ENCODE measurements at regions not wholly inside any gene's neighbourhood (a gene's known extent, or its start where the extent isn't known, plus 50 kb on each side); places are given as distances from the start of the nearest gene placed in this dataset.

DNA sequence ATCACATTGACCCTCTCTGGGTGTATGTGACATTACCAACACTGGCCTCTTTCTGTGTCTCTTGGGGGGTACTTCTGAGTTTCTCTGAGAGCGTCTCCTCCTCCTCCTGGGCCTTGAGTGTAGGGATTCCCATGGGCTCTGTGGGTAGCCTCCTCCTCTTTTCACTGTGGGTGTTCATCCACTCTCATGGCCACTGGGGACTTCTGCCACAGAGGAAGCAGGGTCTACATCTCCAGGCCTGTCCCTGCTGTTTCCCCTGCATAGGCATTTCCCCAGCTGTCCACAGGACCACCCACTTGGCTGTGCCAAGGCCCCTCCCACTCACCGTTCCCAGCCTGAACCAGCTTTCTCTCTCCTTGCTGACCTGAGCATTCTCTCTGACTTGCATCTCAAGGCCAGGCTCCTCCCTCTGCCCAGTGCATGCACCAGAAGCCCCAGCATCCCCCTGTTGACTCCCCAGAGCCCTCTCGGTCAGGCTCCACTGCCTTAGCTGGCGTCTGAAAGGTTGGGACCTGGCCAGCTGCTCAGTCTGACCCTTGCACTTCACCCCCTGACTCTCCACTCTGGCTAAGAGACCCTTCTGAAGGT lies 487.6 kb downstream of the GLRX3 start:
- DNase-seq (ENCODE audit: low spot score), result no peak

DNA sequence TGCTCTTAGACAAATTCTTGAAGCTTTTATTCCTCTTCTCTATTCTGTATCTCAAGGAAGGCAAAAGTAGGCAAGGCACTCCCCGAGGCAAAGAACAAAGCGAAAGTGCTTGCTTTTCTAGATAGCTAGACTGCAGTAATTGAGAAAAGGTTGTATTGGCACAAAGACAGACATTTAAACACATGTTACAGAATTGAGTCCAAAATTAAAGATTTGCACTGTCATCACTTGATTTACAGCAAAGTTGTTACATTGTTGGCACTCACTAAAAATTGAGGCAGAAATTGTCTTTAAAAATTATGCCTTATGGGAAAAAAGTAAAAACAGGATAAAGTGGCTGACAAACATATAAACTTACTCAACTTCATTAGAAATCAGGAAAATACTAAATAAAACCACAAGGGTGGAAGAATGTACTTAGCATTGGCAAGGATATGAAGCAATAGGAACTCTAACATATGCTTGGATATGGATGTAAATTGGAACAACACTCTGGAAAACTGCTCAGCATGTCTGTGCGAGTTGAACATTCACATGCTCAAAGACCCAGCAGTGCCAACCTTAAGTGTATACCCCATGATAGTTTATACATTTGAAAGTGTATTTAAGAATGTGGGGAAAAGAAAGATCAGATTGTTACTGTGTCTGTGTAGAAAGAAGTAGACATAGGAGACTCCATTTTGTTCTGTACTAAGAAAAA lies 491.3 kb downstream of the GLRX3 start:
- no peak for DNase-seq (ENCODE audit: low spot score)

DNA sequence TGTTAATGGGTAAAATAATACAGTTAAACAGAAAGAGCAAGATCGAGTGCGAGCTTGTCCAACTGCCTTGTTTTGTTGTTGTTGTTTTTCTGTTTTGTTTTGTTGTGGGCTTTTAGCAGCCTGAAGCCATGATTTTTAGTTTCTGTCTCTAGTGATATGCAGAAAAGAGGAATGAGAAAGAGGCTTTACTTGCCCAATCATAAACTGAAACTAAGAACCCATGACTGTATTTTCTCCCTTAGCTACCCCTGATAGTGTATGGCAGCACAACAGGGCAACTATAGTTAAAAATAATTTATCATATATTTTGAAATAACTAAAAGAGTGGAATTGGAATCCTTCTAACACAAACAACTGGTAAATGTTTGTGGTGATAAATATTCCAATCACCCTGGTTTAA lies 493.9 kb downstream of the GLRX3 start:
- DNase-seq (ENCODE audit: low spot score), result no peak

DNA sequence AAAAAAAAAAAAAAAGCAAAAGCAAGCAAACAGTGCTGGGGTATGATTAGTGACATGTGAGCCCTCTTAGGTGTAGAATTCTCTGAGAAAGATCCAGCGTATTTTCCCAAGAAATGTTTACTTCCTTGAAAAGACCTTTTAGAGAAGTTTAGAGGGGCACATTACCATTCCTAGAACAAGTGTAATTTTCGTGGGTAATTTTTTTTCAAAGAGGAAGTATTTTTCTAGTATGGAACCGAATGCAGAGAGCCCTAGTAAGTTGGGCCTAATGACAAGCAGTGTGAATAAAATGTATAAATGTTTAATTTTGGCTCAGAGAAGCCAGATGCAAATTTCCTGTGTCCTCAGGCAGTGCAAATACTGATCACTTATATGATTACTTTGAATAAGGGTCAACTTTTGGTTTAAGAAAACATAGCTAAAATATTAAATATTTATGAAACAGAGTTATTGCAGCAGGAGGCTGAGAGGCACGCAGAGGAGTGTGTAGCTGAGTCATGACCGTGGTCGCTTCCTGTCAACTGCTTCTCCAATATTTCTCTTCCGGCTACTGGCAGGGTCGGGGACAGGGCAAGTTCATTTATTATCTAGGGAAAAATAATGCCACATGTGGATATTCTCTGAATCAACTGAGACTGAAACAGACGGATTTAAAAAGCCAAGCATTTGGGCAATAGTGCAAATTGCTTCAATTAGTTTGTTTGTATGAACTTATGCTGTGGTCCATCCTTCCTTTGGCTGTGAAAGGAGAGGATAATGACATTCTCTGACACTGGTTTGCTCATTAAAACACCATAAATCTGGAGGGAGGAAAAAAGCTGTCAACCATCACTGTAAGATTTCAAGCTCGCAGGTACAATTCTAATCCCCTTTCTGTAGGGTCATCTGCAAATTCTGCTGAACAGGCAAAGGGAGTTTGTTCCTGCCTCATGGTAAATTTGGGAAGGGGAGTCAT lies 495.2 kb downstream of the GLRX3 start:
- DNase-seq (ENCODE audit: low spot score), result no peak

DNA sequence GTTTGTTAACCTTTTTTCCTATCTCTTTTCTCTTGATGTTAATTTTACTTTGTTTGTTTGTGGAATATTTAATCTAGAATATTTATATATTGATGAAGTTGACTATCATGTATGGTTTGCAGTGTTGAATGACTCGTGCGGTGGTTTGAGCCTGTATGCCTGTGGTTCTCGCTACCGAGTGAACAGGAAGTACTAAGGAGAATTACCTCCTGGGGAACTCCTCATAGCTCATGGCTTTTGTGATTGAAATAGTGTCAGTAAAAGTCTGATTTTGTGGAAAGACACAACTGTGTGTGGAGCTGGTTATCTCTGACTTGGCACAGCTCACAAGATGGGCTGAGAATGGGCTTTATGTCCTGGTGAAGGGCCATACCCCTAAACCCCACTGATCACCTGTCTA lies 498.6 kb downstream of the GLRX3 start:
- DNase-seq (ENCODE audit: low spot score), result no peak

DNA sequence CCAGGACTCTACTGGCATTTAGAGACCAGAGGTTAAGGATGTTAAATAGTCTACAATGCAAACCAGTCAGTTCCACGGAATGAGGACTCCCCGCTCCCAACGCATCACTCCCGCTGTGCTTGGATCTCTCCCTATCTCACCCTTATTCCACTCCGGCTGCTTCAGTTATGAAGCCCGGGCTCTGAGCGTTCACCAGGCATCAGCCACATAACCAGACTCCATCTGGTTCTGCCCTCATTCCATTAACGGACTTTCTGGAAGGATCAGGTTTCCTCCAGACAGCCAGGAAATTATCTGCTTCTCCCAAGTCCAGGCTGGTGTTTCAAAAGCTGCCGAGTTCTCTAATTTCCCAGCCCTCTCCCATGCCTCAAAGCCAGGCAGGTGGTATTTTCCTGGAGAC lies 499.3 kb downstream of the GLRX3 start:
- DNase-seq (ENCODE audit: low spot score), result no peak

DNA sequence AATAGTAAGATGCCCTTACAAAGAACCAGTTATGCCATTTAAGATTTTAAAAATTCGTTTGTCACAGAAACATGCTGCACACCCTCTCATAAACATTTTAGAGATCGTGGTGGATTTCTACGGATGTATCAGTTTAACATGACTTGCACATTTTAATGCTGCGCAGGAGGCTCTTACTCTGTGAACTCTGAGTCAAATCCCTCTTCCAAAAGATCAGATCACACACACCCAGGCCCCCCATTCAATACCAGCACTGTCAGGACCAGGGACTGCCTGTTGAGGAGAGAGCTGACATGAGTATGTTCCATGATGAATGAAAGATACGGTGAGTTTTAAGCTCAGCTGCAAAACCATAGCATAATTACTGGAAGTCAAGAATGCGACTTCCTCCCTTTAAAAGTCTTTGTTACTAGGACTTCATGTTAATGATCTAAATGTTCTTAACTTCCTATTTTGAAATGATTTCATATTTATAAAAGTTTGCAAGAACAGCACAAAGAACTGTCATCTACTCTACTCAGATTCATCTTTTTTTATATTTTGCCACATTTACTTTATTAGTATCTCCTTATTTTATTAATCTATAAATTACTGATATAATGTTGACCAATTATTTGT lies 500.2 kb downstream of the GLRX3 start:
- no peak for DNase-seq (ENCODE audit: low spot score)

DNA sequence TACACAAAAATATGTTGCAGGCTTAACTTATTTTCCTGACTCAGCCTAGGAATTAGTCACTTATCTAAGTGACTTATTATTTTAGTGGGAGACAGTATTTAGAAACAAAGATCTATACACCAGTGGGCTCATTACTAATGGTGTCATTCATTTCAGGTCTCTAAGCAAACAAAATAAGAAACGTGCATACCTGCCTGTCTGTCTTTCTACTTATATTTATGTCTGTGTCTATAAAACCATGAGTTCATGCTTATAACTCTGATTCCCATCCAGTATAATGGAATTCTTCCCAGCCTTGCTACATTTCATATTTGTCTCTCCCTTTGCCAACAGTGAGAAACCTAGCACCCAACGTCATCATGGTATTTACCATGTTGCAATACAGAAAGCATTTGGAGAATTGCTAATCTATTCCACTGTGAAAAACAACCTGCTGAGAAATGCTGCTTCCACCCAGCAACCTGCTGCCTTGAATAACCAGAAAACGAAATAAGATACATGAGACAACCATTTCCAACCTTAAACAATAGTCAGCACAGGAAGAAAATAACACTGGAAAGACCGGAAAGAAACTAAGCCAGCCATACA lies 501.0 kb downstream of the GLRX3 start:
- no peak for DNase-seq (ENCODE audit: low spot score)

DNA sequence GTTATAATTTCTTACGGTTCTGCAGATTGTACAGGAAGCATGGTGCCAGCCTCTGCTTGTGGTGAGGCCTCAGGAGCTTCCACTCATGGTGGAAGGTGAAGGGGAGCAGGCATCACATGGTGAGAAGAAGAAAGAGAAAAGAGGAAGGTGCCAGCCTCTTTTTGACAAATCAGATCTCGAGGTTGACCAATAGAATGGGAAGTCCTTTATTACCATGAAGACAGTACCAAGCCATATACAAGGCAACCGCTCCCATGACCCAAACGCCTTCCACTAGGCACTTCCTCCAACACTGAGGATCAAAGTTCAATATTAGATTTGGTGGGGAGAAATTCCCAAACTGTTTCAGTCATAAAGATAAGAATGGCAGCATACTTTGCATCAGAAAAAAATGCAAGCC lies 502.8 kb downstream of the GLRX3 start:
- no peak for DNase-seq (ENCODE audit: low spot score)

DNA sequence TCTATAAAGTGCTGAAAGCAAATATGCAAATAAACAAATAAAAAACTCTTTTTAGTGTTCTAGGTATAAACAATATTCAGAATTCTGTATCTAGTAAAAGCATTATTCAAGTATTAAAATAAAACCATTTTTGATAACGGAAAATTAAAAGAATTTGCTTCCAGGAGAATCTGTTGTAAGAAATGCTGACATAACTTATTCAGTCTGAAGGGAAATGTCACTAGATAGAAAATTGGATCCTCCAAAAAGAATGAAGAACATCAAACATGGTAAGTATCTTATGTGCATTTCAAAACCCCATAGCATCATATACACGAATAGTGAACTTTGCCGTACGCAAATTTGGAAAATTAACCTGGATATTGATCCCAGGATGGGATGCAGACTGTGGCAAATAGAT lies 506.7 kb downstream of the GLRX3 start:
- no peak for DNase-seq (ENCODE audit: low spot score)

DNA sequence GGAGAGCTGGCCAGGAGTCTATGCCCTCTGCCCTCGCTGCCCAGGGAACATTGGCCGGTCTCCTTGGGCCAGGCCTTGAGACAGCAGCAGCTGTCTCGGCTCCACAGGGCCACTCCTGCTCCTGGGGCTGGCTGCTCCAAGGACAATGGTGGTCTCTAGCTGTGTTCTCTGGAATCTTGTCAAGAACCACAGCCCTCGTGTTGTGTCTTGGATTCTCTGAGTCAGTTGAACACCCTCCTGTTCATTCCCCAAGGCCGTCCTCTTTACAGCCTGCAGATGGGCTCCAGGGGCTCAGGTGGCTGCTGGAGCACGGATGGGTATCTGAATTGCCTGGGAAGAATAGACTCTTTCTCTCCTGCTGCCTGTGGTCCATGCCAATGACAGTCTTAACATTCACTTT lies 511.1 kb downstream of the GLRX3 start:
- DNase-seq (ENCODE audit: low spot score), result no peak

DNA sequence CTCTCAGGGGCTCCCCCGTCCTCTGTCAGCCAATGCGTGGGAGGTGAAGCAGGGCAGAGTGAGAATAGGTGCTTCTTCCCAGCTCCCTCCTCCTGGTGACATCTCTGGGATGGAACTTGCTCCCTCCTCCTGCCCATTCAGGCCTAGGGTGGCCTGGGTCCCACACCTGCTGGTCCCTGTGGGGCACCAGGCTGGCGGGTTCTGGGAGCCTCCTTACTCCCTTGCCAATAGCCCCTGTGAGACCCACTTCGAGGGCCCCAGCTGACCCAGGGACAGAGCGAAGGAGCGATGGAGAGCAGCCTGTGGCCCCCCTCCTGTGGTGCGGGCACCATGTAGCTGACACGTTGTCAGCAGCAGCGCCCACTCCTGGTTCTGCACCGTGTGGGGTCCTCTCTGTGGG lies 512.6 kb downstream of the GLRX3 start:
- no peak for DNase-seq (ENCODE audit: low spot score)

DNA sequence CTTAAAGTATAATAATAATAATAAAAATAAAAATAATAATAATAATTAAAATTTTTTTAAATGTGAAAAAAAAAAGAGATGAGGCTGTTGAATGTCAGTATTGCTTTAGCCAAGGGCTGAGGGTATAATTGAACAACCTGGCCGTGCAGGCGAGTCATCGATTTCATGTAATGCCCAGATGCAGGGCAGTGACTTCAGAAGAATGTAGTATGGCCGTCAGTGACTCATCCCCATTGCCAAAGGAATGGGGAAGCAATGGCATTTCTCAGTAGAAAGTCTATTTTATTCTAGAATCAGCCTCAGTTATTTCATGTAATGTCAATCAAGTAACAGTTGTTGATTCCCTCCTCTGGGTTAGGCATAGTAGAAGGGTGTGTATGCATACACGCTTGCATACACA lies 516.4 kb downstream of the GLRX3 start:
- DNase-seq (ENCODE audit: low spot score), result no peak

DNA sequence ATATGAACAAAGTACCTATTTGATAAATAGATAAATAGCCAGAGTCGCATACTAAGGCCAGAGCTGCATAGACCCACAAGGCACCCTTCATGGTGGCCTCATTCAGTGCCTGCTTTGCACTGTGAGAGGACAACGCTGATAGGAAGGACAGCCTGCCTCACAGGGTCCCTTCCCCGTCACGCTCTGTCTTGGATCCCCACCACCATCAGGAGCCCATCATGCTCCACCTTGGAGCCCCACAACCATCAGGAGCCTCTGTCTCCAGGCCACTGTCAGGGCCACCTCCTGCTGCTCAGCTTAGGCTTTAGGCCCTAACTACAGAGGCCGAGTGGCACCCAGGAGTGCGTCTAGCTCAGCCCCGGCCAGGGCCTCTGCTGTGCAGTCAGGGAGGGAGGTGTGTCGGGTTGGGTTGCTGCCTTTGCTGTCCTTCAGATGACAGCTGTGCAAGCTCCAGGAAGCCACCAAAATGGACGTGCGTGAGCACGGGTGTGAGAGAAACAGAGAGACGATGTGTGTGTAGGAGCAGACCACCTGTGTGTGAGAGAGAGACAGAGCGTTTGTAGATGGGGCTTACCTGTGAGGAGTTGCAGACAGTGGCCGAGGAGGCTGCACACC lies 516.9 kb downstream of the GLRX3 start:
- no peak for DNase-seq (ENCODE audit: low spot score)

DNA sequence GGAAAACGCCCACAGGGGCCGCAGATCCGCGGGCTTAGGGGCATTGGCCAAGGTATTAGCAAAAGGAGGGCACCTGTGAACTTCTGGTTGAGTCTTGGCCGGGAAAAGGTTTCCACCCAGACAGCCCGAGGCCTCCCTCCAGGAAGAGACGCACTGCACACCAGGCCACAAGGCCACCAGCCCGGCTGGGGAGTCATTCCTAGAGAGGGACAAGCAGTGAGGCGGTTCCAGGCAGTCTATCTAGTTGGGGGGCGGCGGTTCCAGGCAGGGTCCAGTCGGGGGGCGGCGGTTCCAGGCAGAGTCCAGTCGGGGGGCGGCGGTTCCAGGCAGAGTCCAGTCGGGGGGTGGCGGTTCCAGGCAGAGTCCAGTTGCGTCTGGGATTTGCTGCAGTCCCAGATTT lies 518.5 kb downstream of the GLRX3 start:
- no peak for DNase-seq (ENCODE audit: low spot score)

DNA sequence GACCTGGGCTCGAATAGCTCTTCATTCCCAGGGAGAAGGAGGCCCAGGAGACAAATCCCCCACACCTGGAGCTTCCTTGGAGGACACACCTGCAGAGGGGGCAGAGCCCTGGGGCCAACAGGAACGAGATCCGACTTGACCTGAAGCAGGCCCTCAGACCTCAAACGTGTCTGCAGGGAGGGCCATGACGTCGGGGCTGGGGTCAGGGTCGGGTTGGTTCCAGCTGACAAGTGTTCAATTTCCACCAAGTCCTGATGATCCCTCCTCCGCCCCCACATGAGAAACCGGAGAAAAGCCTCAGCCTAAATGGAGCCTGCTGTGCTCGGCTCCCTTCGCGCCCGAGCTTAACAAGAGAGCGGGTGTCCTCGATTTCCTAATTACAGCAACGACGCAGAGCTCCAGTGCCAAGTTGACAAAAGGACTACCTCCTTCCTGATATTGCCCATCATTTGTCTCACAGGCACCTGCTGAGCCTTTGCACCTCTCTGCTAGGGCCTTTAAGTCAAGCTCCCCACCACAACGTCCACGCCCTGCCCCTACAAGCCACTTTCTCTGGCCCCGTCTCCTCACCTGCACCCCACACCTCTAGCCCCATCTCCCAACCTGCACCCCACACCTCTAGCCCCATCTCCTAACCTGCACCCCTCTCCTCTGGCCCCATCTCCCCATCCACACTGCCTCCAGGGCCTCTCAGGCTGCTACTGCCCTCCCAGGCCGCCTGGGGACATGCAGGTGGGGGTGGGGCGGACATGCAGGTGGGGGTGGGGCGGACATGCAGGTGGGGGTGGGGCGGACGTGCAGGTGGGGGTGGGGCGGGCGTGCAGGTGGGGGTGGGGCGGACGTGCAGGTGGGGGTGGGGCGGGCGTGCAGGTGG lies 519.4 kb downstream of the GLRX3 start:
- no peak for DNase-seq (ENCODE audit: low spot score)

DNA sequence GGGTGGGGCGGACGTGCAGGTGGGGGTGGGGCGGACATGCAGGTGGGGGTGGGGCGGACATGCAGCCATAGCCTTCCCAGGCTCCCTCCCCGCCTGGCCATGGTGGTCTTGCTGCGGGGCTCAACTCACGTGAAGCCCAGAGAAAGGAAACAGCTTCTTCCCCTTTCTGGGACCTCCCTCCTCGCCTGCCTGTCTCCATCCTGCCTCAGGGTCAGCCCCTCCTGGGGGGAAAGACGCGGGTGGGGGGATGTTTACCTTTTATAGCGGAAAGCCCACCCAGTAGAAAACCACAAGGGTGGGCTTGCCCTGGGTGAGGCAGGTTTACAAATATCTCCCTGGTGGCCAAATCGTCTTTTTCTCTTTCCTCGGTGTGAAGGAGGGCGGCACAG lies 520.0 kb downstream of the GLRX3 start:
- DNase-seq (ENCODE audit: low spot score), result no peak

DNA sequence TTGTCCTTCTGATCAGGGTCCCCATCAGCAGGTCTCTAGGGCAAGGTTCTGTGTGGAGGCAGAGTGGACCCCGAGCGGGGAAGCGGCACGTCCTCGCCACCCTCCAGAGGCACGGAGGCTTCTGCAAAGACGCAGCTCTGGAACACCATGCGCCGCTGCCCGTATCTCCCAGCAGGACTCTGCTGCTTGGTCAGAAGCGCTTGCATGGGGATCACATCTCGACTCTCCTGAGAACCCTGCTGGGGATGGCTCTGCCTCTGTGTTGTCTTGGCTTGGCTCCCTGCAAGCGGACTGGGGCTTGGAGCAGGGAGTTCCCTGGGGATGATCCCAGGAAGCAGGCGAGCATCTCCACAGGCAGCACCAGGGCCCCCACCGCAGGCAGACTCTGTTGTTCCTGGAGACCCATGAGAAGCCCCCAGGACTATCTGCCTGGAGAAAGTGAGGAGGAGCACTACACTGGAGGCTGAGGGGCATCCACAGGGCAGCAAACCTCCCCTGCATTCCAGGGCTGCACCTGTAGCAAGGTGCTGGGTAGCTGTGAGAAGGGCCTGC lies 520.5 kb downstream of the GLRX3 start:
- no peak for DNase-seq (ENCODE audit: low spot score)

DNA sequence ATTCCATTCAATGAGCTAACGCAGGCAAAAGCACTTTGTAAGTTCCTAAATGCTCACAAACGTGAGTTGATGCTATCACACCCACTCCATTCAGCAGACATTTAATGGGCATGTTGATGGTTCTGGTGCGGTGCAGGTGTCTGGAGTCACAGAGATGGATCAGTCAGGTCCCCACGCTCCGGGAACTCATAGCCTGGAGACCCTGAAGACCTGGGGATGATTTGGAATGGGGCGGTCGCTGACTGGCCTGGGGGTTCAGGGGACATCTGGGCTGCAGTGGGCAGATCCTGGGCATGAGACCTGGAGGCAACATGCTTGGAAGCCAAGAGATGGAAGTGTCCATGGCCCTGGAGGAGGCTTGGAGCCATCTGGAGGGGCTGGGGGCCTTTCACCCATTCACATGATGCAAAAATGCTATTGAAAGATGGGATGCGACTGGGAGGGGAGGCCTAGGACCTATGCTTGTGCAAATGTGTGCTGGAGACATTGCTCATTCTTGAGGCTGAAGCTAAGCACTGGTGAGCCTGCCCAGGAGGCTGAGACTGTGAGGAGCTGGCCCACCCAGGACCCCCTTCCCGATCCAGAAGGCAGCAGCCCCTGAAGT lies 522.6 kb downstream of the GLRX3 start:
- no peak for DNase-seq (ENCODE audit: low spot score)

DNA sequence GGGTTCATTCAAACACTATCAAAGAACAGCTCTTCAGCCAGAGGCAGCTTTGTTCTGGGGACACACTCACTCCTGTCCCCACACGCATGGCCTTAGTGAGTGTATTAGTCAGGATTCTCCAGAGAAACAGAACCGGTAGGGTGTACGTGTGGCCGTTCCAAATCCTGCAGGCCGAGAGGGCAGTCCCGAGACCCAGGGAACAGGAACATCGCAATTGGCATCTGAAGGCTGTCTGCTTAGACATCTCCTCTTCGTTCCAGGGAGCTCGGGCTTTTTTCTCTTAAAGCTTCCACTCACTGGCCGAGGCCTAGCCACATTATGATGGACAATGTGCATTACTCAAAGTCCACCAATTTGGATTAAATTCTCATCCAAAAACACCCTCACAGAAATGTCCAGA lies 523.3 kb downstream of the GLRX3 start:
- no peak for DNase-seq (ENCODE audit: low spot score)
